NCI-H2171 (cell line): ENCODE measurements at regions not wholly inside any gene's neighbourhood (a gene's known extent, or its start where the extent isn't known, plus 50 kb on each side); places are given as distances from the start of the nearest gene placed in this dataset.
A peak's percentile ranks its signal among the peaks of the same experiment; 100 is the strongest.

Experiments
- DNase-seq: peaks from one replicate; lab custom pipeline; 2025; lab: John Stamatoyannopoulos, UW

DNA sequence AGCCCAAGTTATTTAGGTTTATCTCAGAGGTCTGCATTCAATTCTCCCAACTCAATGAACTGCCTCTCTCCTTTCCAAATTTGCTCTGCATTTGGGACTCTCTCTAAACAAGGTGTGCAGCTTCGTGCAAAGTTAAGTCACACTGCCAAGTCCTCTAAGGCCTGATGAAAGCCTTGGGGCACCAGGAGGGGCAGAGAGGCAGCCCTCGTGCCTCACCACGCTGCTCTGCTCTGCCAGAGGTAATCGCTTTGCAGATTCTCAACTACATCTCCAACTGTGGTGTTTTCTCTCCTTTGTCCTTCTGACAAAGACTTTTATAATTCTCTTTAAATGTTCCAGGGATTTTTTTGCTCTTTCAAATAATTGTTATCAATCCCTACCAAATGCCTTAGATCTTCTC is 283.0 kb downstream of the MEIS1 start:
- no peak for DNase-seq

DNA sequence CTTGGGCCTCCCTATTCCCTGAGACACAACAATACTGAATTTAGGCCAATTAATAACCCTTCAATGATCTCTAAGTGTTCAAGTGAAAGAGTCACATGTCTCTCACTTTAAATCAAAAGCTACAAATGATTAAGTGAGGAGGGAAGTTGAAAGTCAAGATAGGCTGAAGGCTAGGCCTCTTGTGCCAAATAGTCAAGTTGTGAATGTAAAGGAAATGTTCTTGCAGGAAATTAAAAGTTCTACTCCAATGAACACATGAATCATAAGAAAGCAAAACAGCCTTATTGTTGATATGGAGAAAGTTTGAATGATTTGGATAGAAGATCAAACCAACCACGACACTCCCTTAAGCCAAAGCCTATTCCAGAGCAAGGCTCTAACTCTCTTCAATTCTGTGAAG is 286.9 kb downstream of the MEIS1 start:
- no peak for DNase-seq

DNA sequence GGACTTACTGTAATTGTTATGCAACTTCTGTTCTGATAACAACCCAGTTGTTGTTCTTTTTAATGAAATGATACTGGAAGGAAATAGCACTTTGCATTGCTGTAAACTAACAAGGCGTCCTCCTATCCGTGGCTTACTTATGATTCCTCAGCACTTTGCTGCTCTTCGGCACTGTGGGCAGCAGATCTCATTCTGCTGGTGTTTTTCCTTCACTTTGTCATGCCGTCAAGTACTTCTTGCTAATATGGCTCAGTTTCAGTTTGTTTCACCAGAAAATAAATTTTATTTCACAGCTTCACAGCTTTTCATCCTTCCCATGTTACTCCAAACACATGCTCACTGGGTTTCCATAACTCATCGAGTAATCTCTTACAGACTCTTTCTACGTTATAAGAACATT is 289.3 kb downstream of the MEIS1 start:
- DNase-seq: no peak

DNA sequence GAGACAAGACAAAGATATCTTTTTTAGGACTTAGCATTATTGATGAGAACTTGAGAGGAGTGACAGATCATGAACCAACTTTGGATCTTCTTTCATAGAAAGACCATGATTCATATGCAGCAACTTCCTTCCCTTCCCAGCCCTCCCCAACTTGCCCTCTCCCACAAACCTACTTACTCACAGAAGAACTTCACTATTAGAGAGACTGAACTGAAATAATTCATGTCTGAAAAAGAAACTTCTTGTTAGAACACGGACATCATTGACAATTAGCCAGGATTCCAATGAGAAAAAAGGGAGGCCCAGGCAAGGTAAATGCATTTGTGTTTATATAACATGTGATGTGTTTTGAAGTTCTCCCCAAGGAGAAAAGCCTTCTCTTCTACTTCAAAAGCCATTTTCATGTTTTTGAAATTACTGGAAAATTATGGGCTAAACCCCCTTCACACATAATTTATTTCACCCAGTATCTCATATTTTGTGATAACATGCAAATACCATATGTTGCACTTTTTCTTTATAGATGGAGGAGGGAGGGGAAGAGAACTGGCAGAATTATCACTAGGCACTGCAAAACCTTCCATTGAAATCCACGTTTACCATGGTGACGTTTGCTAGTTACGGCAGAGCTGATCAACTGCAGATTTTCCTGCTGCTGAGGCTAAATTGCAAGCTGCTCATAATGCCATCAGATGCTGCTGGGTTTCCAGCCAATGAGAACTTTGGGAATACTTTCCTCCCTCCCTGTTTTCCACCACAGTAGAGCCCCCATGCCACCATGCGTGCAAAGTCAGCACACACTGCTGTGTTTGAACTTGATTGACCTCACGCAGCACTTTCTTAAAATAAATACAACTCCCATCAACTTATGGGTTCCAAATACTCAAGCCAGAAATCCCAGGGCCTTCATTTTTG is 294.7 kb downstream of the MEIS1 start:
- DNase-seq: no peak

DNA sequence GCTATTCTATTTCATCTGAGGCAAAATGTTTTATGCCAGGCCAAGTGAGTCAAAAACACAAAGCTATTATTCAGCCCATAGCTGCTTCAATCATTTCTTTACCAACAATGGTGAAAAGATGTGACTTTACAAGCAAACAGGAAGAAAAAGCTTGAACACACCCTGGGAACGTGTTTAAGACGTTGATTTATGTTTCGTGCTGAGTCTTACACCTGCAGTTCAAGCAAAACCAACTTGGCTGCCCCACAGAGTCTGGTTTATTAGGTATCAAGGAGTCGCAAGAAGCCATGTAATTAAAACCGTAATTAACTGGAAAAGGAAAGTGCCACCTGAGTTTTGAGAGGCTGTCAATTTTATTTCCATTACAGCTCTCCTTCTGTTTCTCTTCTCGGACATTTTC is 295.5 kb downstream of the MEIS1 start:
- no peak for DNase-seq

DNA sequence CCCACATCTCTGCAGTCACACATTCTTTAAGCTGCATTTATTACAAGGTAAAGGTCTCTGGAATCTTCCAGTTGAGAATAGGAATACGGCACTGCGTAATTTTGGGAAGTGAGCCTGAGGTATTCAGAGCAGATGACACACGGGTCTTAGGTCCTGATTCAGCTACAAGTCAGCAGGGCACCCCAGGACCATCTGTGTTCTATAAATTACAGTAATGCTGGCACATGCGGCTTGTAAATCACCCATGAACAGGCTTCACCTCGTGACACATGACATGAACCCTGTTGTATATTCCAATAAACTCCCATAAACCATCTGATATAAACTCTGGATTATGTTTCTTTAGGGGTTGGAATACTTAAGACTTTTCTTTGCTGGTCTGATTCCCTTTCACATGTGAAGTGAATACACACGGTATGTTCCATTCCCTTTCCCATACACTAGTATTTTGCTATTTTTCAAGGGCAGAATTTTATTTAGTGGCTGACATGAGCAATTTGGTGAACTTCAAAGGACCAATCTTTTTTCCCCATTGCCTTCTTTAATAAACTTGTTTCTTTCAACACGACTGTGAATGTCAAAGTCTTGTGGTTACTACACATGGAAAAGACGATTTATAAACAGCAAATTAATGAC is 298.6 kb downstream of the MEIS1 start:
- DNase-seq: peak; percentile 13

DNA sequence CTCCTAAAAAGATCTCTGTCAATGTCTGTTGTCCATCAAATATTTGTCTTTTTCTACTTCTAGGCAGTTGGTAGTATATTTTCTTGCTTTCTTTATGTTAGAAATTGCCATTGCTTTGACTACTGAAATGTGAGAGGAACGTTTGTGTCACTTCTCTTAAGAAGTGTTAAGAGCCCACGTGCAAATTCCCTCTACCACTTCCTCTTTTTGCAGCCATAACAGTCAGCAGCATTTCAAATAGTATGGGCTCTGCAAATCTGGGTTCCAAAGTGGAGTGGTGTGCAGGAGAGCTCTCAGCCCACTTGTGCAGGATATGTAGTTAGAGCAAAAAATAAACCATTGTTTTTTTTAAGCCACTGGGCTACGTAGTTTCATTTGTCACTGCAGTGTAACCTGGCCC is 314.0 kb downstream of the MEIS1 start:
- no peak for DNase-seq

DNA sequence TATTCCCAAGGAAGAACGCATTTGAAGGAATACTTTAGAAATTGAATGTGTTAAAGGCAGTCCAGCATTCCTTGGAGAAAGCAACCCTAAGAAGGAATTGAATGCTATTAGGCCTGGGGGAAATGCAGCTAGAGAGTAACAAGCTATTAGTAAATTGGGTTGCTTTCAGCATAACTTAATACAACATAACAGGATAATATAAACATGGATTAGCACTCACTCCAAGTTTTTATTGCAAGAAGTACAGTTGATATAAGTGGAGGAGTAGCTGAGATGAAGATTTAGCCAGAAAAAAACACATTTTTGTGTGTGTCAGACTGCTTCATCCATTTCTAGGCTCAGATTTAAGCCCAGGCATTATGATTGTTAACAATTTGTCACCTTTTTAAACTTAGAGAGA is 314.6 kb downstream of the MEIS1 start:
- no peak for DNase-seq

DNA sequence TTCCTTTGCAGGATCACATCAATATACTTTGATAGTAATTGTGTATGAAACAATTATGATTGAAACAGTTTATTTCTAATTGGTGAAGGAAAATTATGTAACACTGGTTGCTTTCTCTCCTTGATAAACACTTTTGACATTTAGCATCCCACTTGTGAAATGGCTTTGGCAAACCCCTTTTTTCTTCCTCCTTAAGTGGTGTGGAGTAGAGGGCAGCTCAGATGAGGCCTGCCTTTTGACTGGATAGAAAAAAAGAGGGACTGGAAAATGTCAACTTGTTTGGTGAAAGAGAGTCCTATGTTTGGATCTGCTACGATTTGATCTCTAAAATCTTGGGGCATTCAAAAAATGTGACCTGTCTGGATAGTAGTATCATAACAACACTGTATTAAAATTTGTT is 318.3 kb downstream of the MEIS1 start:
- DNase-seq: no peak

DNA sequence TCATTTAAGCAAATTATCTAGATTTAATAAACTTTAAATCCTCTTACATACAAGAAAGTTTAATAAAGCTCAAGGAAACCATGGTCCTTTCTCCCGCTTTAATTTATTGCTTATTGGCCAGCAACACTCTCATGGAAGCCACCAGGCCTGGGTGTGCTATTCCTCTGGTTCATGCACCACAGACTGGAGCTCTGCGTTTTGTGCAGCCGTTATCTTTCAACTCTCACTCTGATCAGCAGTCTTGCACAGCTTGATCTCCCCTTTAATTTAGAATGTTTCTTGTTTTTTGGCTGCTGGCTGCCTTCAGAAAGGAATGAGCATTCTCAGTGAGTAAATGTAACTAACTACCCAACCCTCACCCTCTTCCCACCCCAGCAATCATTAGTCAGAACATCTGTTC is 318.7 kb downstream of the MEIS1 start:
- DNase-seq: no peak

DNA sequence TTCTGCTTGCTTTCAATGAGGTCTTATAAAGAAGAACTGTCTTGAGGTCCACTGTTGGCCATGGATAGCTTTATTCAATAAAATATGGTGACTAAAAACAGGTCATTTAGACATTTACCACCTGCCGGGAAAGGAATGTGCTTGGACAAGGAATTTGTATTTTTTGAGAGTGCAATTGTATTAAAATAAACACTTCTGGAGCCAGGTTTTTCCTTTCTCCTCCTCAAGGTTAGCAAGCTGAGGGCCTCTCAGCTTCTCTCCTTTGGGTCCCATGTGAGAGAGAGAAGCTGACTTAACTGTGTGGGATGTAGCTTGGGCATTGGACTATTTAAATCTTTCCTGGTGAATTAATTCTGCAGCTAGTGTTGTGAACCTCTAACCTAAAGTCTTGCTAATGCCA is 321.0 kb downstream of the MEIS1 start:
- no peak for DNase-seq

DNA sequence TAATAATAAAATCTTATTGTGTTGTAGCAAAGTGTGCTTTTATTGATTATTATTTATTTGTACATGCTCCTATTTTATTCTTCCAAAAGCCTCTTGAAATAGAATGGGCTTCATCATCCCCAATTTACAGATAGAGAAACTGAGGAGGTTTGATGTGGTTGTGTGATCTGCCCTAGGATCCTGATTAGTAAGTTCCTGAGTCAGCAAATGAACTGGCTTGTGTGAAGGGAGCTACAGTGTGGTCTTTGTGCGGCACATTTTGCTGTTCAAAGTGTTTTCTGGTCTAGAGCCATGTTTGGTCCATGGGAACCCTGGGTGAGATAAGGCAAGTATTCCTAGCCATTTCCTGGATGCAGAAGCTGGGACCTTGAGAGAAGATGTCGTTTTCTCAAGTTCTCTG is 326.9 kb downstream of the MEIS1 start:
- no peak for DNase-seq

DNA sequence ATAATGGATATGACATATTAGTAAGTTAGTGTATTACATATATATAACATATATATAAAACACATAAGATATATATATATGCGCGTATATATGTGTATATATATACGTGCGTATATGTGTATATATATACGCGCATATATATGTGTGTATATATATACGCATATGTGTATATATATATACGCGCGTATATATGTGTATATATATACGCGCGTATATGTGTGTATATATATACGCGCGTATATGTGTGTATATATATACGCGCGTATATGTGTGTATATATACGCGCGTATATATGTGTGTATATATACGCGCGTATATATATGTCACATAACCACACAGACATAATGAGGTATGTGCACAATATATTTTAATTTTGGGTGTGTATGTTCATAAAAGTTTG is 327.8 kb downstream of the MEIS1 start:
- DNase-seq: no peak

DNA sequence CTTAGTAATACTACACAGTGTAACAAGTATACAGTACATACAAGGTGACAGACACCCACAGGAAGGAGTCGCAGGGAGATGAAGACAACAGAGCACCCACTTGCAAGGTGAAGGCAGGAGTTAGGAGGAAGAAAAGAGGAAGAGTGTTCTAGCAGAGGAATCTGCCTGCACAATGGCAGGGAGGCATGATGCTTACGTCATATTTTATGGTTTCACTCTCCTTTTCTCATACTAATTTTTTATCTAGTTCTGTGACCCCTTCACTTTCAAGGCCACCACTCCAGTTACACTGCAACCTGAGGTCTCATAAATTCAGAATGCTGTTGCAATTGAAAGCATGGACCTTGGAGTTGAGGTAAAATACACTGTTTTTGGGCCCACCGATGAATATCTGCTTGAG is 331.7 kb downstream of the MEIS1 start:
- no peak for DNase-seq

DNA sequence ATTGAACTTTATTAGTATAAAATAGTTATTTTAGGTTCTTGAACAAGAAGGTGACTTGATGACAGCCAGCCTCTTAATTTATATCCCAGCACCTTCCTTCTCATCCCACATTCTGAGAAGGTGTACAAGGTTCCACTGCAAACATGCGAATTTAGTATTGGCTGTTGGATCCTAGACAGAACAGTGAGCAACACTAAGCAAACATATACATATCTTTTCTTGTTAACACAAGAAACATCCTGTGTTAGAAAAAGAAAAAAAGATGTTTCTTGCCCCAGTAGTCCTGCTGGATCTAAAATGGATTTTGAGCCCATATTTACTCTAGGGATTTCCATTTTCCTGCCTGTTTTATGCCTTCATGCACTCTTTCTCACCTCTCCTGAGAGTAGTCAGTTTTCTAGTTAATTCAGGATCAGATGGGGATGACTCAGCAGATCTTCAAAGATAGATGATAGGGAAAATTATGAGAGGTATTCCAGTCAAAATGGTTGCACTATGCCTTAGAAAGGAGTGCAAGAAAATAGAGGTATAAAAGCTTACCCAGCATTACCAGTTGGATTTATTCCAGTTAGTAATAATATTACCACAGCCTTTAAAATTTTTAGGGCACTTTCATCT is 336.5 kb downstream of the MEIS1 start:
- DNase-seq: peak; percentile 11

DNA sequence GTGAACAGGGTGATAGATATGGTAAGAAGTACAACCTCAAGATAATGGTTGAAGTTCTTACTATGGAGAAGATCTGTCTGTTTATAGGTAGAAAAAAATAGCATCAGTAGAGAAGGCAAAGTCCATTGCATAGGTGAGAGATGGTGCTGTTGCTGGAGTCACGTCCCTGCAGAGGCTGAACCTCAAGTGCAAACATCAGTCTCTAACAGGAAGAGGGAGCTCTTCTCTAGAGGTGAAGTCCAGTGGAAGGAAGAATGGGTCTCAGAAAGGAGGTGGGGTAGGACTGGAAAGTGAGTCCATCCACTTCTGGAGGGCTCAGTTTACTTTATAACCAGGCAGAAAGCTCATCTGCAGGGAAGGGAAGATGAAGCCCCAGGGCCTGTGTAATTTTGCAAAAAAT is 337.7 kb downstream of the MEIS1 start:
- no peak for DNase-seq

DNA sequence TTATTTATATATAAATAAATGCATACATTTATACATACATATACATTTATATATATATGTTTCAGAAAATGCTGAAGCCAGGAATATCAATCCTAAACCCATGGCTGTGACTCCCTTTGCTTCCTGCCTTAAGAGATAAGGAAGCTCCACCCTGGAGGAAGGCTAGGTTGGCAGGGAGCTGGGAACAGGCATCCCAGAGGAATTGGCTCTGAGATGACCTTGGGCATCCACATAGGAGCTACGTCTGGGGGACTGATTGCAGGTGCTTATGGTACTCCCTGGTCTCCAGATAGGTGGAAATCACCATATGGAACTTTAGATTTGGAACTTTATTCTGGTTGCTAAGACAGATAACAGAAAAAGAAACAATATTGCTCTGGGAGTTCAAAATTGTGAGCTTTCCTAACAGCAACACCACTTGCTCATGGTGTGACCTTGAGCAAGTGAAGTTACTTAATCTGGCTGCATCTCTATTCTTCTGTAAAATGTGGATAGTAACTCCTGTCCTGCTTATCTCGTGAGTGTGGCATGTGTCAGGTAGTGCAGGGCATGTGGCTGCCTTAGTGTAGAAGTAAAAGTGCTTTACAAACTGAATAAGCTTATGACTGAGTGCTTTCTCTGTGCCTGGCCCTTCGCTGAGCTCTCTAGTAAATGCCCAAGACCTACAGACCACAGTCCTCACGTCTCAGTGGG is 341.0 kb downstream of the MEIS1 start:
- no peak for DNase-seq

DNA sequence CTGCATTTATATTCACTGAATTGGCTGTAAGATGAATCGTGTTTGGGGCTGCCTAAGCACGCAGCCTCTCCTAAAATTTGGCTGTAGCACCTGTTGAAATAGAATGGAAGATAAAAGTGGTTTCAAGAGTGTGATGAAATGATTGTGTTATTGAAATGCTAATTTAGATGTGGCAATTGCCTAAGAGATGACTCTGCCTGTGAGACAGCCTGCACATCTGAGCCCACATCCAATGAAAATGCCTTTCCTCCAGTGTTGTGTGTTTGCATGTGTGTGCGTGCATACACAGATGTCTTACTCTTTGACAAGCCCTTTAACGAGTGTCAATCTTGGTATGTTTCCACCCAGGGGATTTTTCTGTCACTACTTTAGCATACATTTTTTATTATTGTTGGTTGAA is 346.9 kb downstream of the MEIS1 start:
- no peak for DNase-seq

DNA sequence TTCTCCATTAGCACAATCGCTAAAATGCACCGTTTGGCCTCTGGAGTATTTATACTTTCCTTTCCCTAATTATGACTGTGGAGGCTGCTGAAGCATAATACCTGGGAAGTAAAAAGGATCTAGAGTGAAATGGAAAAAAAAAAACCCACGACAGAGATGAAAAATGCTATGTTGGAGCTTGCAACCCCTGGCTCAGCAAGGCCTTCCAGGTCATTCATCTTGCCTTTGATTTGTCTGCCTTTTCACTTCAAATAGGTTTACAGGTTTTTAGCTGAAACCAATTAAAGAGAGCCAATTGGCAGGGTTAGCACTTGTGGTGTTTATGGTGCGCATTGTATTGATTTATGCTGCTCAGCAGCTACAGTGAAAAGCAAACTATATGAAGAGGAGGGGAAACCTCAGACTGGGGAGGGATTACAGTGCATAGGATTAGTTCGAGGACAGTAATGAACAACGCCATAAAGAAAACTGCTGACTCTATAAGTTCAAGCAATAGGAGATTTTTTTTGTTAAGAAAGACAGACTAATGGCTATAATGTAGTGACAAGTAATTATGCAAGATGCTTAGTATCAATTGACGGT is 347.9 kb downstream of the MEIS1 start:
- no peak for DNase-seq

DNA sequence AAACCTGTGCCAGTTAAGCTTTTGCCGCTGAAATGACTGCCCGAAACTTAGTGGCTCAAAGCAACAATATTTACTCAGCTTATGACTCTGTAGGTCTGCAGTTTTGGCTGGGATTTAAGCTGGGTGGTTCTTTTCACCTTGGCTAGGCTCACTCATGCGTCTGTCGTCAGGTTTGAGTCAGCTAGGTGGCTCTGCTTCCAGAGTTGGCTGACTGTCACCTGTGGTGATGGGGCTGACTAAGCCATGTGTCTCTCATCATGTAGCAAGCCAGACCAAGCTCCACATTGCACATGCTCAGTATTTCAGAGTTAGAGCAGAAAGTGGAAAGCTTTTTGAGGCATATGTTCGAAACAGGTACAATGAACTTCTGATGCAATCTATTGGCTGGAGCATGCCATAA is 354.8 kb downstream of the MEIS1 start:
- DNase-seq: no peak

DNA sequence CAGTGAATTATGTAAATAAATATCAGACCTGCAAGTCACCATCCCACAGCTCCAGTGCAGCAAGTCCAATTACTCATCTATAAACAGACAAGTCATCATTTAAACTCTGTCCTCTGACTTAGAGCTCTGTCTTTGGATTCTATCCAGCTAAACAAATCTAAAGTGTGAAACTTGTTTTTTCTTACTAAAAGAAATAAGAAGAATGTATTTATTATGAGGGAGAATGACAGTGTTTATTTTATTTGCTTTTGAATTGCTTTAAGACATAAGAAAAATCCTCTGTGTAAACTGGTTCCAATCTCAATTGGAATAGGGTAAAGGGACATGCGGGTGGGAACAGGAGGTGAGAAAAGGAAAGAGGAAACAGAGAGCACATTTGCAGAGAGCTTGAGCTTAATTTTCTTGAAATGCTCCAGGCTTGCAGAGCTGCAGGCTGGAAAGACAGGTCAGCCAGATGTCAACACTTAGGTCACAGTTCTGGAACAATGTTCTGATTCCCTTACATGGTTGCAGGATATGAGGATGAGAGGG is 355.8 kb downstream of the MEIS1 start:
- DNase-seq: no peak

DNA sequence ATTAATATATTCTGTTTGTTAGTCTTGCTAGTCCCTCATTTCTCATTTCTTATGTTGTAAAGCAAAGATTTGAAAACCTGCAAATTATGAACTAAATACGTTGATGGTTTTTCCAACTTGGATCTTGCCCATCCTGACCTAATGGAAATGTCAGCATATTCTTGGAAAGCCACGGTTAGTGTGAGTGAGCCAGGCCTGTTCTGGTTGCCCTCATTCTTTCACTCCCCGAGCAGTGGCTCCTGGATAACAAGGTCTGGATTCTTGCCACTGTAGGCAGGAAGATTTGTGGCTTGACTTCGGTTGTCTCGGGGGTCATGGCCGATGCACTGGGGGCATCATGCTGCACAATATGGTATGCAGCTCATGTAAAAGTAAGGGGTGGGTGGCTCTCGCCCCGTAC is 359.1 kb downstream of the MEIS1 start:
- DNase-seq: no peak
